HFFc6 (cell line): ENCODE measurements at regions not wholly inside any gene's neighbourhood (a gene's known extent, or its start where the extent isn't known, plus 50 kb on each side); places are given as distances from the start of the nearest gene placed in this dataset.

Experiments used
- DNase-seq: peaks from one replicate; pipeline ENCODE4 v3.0.0-alpha.2; 2018
- H3K27ac Mint-ChIP-seq: 2 replicates; pipeline ENCODE4 v1.8.0; 2020; ENCODE audit warnings: mild to moderate bottlenecking, mixed read lengths
- H3K27me3 Mint-ChIP-seq: 2 replicates; pipeline ENCODE4 v1.8.0; 2021; ENCODE audit warnings: mild to moderate bottlenecking, moderate library complexity, mixed read lengths; ENCODE audit not compliant: insufficient read depth
- H3K36me3 Mint-ChIP-seq: 2 replicates; pipeline ENCODE4 v1.8.0; 2021; ENCODE audit warnings: low read depth, mixed read lengths
- H3K4me1 Mint-ChIP-seq: 2 replicates; pipeline ENCODE4 v1.8.0; 2020; ENCODE audit warnings: low read depth, mixed read lengths
- H3K4me3 Mint-ChIP-seq: 2 replicates; pipeline ENCODE4 v1.8.0; 2020; ENCODE audit warnings: mild to moderate bottlenecking, moderate library complexity, mixed read lengths
- H3K9me3 Mint-ChIP-seq: 2 replicates; pipeline ENCODE4 v1.8.0; 2020; ENCODE audit warnings: mild to moderate bottlenecking, mixed read lengths
- CTCF ChIP-seq: fragments of 200-600 bp; sonication (generic); IDR thresholded peaks from 2 replicates; pipeline ENCODE4 v1.5.0; 2021; ENCODE audit warnings: antibody characterized with exemption, mild to moderate bottlenecking

DNA sequence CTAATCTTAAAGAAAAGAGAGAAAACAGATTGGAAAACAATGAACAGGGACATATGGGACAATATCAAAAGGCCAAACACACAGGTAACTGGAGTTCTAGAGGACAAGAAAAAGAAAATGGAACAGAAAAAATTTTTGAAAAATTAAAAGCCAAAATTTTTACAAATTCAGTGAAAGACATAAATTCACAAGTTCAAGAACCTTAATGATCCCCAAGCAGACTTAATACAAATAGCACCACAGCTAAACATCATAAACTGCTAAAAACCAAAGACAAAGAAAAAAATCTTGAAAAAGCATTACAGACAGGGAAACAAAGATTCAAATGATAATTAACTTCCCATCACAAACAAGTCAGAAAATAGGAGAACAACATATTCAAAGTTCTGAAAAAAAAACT lies 338.5 kb upstream of the SLC30A5 start:
- Mint-ChIP-seq H3K4me3 (no peak overlapping the region), H3K9me3 (no peaks in the 10 kb centered on the region; the same call in 1 of the 2 replicates), H3K27ac (no peak overlapping the region), H3K27me3 (peaks cover 7% of the 10 kb centered on the region; the same call in 1 of the 2 replicates), H3K36me3 (no peaks in the 10 kb centered on the region), H3K4me1 (no peaks in the 10 kb centered on the region)
- no peak for TF ChIP-seq CTCF
- no peak for DNase-seq

GRCh38 chr5:68757006-68757405 lies 336.8 kb upstream of the SLC30A5 start:
- no peak overlapping the region for H3K4me3 Mint-ChIP-seq
- no peaks in the 10 kb centered on the region for H3K36me3 Mint-ChIP-seq

GRCh38 chr5:68757626-68758212 lies 336.1 kb upstream of the SLC30A5 start:
- Mint-ChIP-seq H3K9me3 (no peaks in the 10 kb centered on the region; the same call in 1 of the 2 replicates), H3K36me3 (no peaks in the 10 kb centered on the region), H3K4me1 (no peaks in the 10 kb centered on the region), H3K4me3 (no peak overlapping the region), H3K27ac (no peak overlapping the region), H3K27me3 (peaks cover 4% of the 10 kb centered on the region; the same call in 1 of the 2 replicates)
- no peak for TF ChIP-seq CTCF
- no peak for DNase-seq

More at GRCh38 chr5:68757006-68757405, 336.8 kb upstream of the SLC30A5 start:
- Mint-ChIP-seq H3K4me1 (no peaks in the 10 kb centered on the region), H3K9me3 (no peaks in the 10 kb centered on the region; the same call in 1 of the 2 replicates), H3K27me3 (peaks cover 4% of the 10 kb centered on the region; the same call in 1 of the 2 replicates), H3K27ac (no peak overlapping the region)
- TF ChIP-seq CTCF, result no peak
- DNase-seq, result no peak

GRCh38 chr5:68759593-68759992 lies 334.2 kb upstream of the SLC30A5 start:
- H3K36me3 Mint-ChIP-seq, result no peaks in the 10 kb centered on the region
- TF ChIP-seq CTCF, result no peak

DNA sequence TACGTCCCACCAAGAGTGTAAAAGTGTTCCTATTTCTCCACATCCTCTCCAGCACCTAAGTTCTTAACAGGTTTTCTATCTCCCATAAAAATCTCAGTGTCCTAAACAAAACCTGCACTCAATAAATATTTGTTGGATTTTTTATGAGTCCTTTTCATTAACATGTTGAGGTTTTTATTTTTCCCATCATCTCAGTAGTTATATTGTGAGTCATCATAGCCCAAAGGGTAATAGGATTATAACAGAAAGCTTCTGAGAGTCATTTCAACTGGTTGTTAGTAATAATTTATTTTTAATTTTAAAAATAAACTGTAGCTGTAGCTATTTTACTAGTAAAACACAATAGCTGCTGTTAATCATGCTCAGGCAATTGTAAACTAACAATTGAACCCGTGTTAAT lies 331.6 kb upstream of the SLC30A5 start:
- Mint-ChIP-seq H3K27ac (no peak overlapping the region), H3K27me3 (peaks cover 4% of the 10 kb centered on the region), H3K9me3 (no peaks in the 10 kb centered on the region; the same call in 1 of the 2 replicates), H3K4me1 (no peaks in the 10 kb centered on the region), H3K36me3 (no peaks in the 10 kb centered on the region), H3K4me3 (no peak overlapping the region)
- no peak for TF ChIP-seq CTCF
- DNase-seq, result no peak

More at GRCh38 chr5:68759593-68759992, 334.2 kb upstream of the SLC30A5 start:
- Mint-ChIP-seq H3K27me3 (peaks cover 4% of the 10 kb centered on the region; the same call in 1 of the 2 replicates), H3K4me1 (no peaks in the 10 kb centered on the region), H3K4me3 (no peak overlapping the region), H3K27ac (no peak overlapping the region), H3K9me3 (no peaks in the 10 kb centered on the region; the same call in 1 of the 2 replicates)
- DNase-seq, result no peak
